Sigmoid colon (tissue), 6 donors: ENCODE measurements at regions not wholly inside any gene's neighbourhood (a gene's known extent, or its start where the extent isn't known, plus 50 kb on each side); places are given as distances from the start of the nearest gene placed in this dataset.

ENCODE experiments used
- DNase-seq: peaks from one replicate; pipeline ENCODE4 v3.0.0-alpha.2; 2019
- H3K27ac ChIP-seq, 4 donors: fragments of 200-600 bp; sonication (generic); one replicate each; pipeline ENCODE4 v1.5.1; 2016 to 2019; ENCODE audit warnings: mild to moderate bottlenecking in 1 of 4
- H3K27me3 ChIP-seq, 3 donors: fragments of 200-600 bp; sonication (generic); one replicate each; pipeline ENCODE4 v1.5.1; 2019; ENCODE audit warnings: mild to moderate bottlenecking in 1 of 3
- H3K36me3 ChIP-seq, 4 donors: fragments of 200-600 bp; sonication (generic); one replicate each; pipeline ENCODE4 v1.5.1; 2016 to 2019
- H3K4me1 ChIP-seq, 4 donors: fragments of 200-600 bp; sonication (generic); one replicate each; pipeline ENCODE4 v1.5.1; 2017 to 2019
- H3K4me3 ChIP-seq, 4 donors: fragments of 200-600 bp; sonication (generic); one replicate each; pipeline ENCODE4 v1.5.1; 2017 to 2019; ENCODE audit warnings: mild to moderate bottlenecking in 2 of 4, moderate library complexity in 1 of 4
- H3K9me3 ChIP-seq, 4 donors: fragments of 200-600 bp in 3 of 4; sonication (generic) in 3 of 4; one replicate each; pipeline versions ENCODE4 v1.5.1 to v1.6.1; 2013 to 2019
- EP300 ChIP-seq, 4 donors: sonication (generic); formaldehyde crosslinking; IDR thresholded peaks; one replicate each; pipeline ENCODE4 v1.6.1; 2017; ENCODE audit warnings: antibody characterized with exemption in 4 of 4
- POLR2A ChIP-seq, 2 donors: fragments of 450-650 bp; IDR thresholded peaks; one replicate each; pipeline ENCODE4 v1.6.1; 2016; ENCODE audit warnings: antibody characterized with exemption in 2 of 2, mild to moderate bottlenecking in 2 of 2, moderate library complexity in 2 of 2
- POLR2AphosphoS5 ChIP-seq, 4 donors: sonication (generic); formaldehyde crosslinking; IDR thresholded peaks; one replicate each; pipeline ENCODE4 v1.6.1; 2017; ENCODE audit warnings: antibody characterized with exemption in 4 of 4
- WGBS, 2 donors: extraction: QIAGEN DNeasy Blood & Tissue Kit; methylation state at CpG; one replicate each; pipeline ENCODE4 v1.1.7; 2013; 5-methylcytosine and 5-hydroxymethylcytosine counted together
- intact Hi-C: fragments of 100-400 bp; cut with DNase I; formaldehyde crosslinking; loops from one replicate; pipeline ENCODE4 v1.15.1; 2023
- TF ChIP-seq, protein P1 (sequence below), 4 experiments: fragments of 450-650 bp in 3 of 4; fragments of 200-600 bp in 1 of 4; IDR thresholded peaks; one replicate each; pipeline ENCODE4 v1.5.1; 2016 to 2019; ENCODE audit warnings: antibody characterized with exemption in 4 of 4, mild to moderate bottlenecking in 3 of 4, moderate library complexity in 2 of 4
- donor health status: healthy with polysubstance abuse.
- donor health status: healthy.

DNA sequence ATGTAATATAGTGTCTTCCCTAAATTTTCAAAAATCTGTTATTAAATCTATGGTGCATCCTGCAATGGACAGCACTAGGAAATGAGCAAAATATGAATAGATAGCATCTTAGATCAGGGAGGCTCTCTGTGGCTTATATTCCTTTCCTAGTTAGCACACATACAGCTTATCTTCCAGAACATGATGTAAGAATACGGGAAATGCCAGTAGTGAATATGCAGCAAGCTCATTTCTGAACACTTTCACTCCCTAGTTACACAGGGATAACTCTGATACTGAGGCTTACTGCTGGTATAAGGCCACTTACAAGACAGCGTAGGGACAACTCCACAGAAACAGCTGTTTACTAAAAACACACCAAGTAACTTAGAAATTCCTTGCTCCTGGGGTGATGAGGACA lies 297.3 kb upstream of the SMARCA2 start:
- Histone ChIP-seq H3K36me3 (no peaks in the 10 kb centered on the region), H3K27me3 (no peaks in the 10 kb centered on the region), H3K9me3 (no peaks in the 10 kb centered on the region), H3K4me3 (no peak overlapping the region), H3K27ac (no peak overlapping the region), H3K4me1 (no peaks in the 10 kb centered on the region)
- no peak for DNase-seq
- TF ChIP-seq POLR2AphosphoS5 (IDR thresholded peaks at IDR 0.05) = no peak
- no peak for TF ChIP-seq POLR2A (IDR thresholded peaks at IDR 0.05)
- TF ChIP-seq, protein P1, sequence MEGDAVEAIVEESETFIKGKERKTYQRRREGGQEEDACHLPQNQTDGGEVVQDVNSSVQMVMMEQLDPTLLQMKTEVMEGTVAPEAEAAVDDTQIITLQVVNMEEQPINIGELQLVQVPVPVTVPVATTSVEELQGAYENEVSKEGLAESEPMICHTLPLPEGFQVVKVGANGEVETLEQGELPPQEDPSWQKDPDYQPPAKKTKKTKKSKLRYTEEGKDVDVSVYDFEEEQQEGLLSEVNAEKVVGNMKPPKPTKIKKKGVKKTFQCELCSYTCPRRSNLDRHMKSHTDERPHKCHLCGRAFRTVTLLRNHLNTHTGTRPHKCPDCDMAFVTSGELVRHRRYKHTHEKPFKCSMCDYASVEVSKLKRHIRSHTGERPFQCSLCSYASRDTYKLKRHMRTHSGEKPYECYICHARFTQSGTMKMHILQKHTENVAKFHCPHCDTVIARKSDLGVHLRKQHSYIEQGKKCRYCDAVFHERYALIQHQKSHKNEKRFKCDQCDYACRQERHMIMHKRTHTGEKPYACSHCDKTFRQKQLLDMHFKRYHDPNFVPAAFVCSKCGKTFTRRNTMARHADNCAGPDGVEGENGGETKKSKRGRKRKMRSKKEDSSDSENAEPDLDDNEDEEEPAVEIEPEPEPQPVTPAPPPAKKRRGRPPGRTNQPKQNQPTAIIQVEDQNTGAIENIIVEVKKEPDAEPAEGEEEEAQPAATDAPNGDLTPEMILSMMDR (IDR thresholded peaks at IDR 0.05) = no peak
- WGBS, 2 donors = 43 to 46% methylated on average over 2 of the region's 2 CpGs
- intact Hi-C loops = loop anchor here (10.0 kb wide), 1 partner anchor 117 kb away; no protein-coding TSS in a partner anchor

DNA sequence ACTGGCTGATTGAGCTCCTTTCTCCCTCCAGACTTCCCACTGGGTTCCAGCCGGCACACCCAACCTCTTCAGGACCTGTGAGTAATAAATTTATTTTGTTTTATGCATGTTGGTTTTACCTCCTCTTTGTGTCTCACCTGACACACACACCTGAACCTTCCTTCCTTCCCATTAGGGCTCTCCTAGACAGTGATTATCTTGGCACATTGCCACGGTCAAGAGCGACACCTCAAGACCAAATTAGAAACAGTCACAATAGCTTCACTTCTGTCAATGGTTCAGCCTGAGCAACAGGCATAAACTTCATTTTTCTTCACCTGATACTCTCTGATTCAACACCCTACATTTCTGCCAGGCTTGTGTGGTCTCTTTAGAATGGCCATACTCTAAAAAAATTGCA lies 296.3 kb upstream of the SMARCA2 start:
- intact Hi-C loops = loop anchor here (10.0 kb wide), 1 partner anchor 116 kb away; no protein-coding TSS in a partner anchor
- Histone ChIP-seq H3K36me3 (no peaks in the 10 kb centered on the region), H3K4me1 (no peaks in the 10 kb centered on the region), H3K27me3 (no peaks in the 10 kb centered on the region), H3K9me3 (no peaks in the 10 kb centered on the region), H3K4me3 (no peak overlapping the region), H3K27ac (no peak overlapping the region)
- no peak for DNase-seq
- no peak for TF ChIP-seq EP300 (IDR thresholded peaks at IDR 0.05)
- WGBS, 2 donors = 41 to 64% methylated on average over 3 of the region's 3 CpGs

DNA sequence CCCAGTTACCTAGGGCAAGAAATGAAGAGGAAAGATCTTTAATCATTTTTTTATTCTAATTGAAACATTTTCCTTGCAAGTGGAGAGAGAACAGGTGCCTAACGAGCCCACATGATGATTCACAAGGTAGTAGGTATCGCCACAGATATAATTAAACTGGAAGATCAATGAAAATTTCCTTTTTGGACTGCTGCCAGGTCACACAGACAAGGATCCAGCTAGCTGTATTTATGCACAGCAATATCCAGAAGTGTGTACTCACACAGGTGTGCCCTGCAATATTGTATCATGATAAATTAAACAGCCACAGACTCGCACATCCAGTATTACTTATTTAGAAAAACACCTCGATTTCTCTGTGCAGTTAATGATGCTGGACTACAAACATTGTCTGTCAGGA lies 294.0 kb upstream of the SMARCA2 start:
- H3K36me3 ChIP-seq = no peaks in the 10 kb centered on the region
- no peaks in the 10 kb centered on the region for H3K4me1 ChIP-seq
- no peaks in the 10 kb centered on the region for H3K27me3 ChIP-seq
- no peak overlapping the region for H3K27ac ChIP-seq
- H3K4me3 ChIP-seq = no peak overlapping the region
- no peak for DNase-seq
- intact Hi-C loops = no loop called here
- H3K9me3 ChIP-seq = no peaks in the 10 kb centered on the region
- 18 to 57% methylated on average over 4 of the region's 4 CpGs for WGBS, 2 donors
- TF ChIP-seq EP300 (IDR thresholded peaks at IDR 0.05) = no peak
- TF ChIP-seq, protein P1 (IDR thresholded peaks at IDR 0.05) = no peak
- TF ChIP-seq POLR2A (IDR thresholded peaks at IDR 0.05) = no peak
- TF ChIP-seq POLR2AphosphoS5 (IDR thresholded peaks at IDR 0.05) = no peak

DNA sequence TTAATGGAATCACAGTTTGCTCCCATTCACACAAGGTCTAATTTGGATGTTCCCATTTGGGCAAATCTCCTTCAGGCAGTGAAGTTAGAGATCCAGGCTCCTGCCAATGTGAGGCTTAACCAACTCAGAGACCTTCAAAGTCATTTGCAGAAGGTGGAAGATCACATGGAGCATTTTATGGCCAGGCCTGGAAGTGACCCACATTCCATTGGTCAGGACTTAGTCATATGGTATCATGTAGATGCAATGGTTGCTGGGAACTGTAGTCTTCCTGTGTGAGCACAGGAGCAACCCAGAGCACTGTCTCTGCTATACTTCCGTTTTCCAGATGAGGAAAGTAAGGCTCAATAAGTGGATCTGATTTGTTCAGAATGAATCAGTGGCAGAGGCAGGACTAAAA lies 292.7 kb upstream of the SMARCA2 start:
- Histone ChIP-seq H3K27me3 (no peaks in the 10 kb centered on the region), H3K9me3 (no peaks in the 10 kb centered on the region), H3K4me3 (no peak overlapping the region), H3K4me1 (no peaks in the 10 kb centered on the region), H3K36me3 (no peaks in the 10 kb centered on the region), H3K27ac (no peak overlapping the region)
- intact Hi-C loops = no loop called here
- 79 to 87% methylated on average over 1 of the region's 1 CpG for WGBS, 2 donors
- TF ChIP-seq POLR2A (IDR thresholded peaks at IDR 0.05) = no peak
- TF ChIP-seq EP300 (IDR thresholded peaks at IDR 0.05) = no peak
- TF ChIP-seq POLR2AphosphoS5 (IDR thresholded peaks at IDR 0.05) = no peak
- TF ChIP-seq, protein P1 (IDR thresholded peaks at IDR 0.05) = no peak
- DNase-seq = no peak

DNA sequence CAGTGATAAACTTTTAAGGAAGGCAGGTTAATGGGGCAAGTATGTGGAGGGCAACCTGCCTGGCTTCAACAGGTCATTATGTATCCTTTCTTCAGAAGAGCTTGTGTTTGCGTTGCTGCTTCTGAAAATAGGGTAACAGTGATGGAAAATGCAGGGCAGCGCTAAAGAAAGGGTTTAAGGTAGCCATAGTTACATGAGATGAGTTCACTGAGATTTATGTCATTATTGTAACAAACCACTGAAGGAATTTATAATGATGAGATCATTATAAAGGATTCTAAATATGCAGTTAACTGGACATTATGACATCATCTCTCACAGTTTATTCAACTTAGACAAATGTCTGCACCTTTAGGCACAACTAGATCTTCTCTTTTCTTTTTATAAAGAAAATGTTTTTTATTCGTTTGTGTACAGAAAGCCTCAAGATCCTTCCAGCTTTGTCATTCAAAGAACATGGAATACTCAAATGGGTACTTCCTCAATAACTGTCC lies 291.6 kb upstream of the SMARCA2 start:
- Histone ChIP-seq H3K9me3 (no peaks in the 10 kb centered on the region), H3K4me3 (no peak overlapping the region), H3K27me3 (no peaks in the 10 kb centered on the region), H3K27ac (no peak overlapping the region), H3K36me3 (no peaks in the 10 kb centered on the region), H3K4me1 (no peaks in the 10 kb centered on the region)
- TF ChIP-seq POLR2AphosphoS5 (IDR thresholded peaks at IDR 0.05) (no peak), POLR2A (IDR thresholded peaks at IDR 0.05) (no peak), EP300 (IDR thresholded peaks at IDR 0.05) (no peak)
- TF ChIP-seq, protein P1 (IDR thresholded peaks at IDR 0.05) = no peak
- DNase-seq = no peak
- intact Hi-C loops = no loop called here
- WGBS, 2 donors = 82 to 88% methylated on average over 3 of the region's 3 CpGs
